SU-DHL-6 (cell line): ENCODE measurements at regions not wholly inside any gene's neighbourhood (a gene's known extent, or its start where the extent isn't known, plus 50 kb on each side); places are given as distances from the start of the nearest gene placed in this dataset.

Experiments used
- H2AFZ ChIP-seq: fragments of 200-600 bp; sonication (generic); 2 replicates; pipeline ENCODE4 v1.6.1; 2014; ENCODE audit warnings: low read depth, mild to moderate bottlenecking, moderate library complexity, mixed read lengths, antibody characterized with exemption, low read length; ENCODE audit not compliant: severe bottlenecking
- H3F3A ChIP-seq: fragments of 200-600 bp; shearing (Covaris generic); 2 replicates; pipeline ENCODE4 v1.6.0; 2016; ENCODE audit warnings: antibody characterized with exemption, mild to moderate bottlenecking; ENCODE audit not compliant: insufficient read depth
- H3K27ac ChIP-seq: fragments of 200-600 bp; sonication (generic); 2 replicates; pipeline ENCODE4 v1.5.1; 2016; ENCODE audit warnings: low read depth, mild to moderate bottlenecking, low read length, moderate library complexity, mixed read lengths
- H3K27me3 ChIP-seq: fragments of 200-600 bp; sonication (generic), shearing (Covaris generic); 2 replicates; pipeline ENCODE4 v1.6.0; 2014; ENCODE audit warnings: mild to moderate bottlenecking, low read length
- H3K36me3 ChIP-seq: fragments of 200-600 bp; sonication (generic); 2 replicates; pipeline ENCODE4 v1.6.1; 2014; ENCODE audit warnings: mild to moderate bottlenecking, low read length, mixed read lengths
- H3K4me2 ChIP-seq: fragments of 300-600, 200-600 bp; shearing (Covaris generic), sonication (generic); 2 replicates; pipeline ENCODE4 v1.6.0; 2014; ENCODE audit warnings: low read length, low read depth, mild to moderate bottlenecking; ENCODE audit not compliant: poor library complexity, severe bottlenecking
- H3K4me3 ChIP-seq: fragments of 200-600 bp; sonication (generic); 2 replicates; pipeline ENCODE4 v1.5.1; 2014; ENCODE audit warnings: antibody characterized with exemption, low read length, mild to moderate bottlenecking, mixed read lengths; ENCODE audit not compliant: insufficient read depth, poor library complexity, severe bottlenecking
- H3K79me2 ChIP-seq: fragments of 200-600 bp; sonication (generic); 2 replicates; pipeline ENCODE4 v1.6.1; 2014; ENCODE audit warnings: mild to moderate bottlenecking, low read length, moderate library complexity; ENCODE audit not compliant: insufficient read depth
- H3K9ac ChIP-seq: fragments of 200-600 bp; sonication (generic); 2 replicates; pipeline ENCODE4 v1.7.0; 2014; ENCODE audit warnings: mild to moderate bottlenecking, low read length
- H3K9me2 ChIP-seq: fragments of 200-600 bp; sonication (generic); replicated peaks from 2 replicates; pipeline ENCODE4 v1.6.1; 2014; ENCODE audit warnings: low read length; ENCODE audit not compliant: insufficient read depth
- H3K9me3 ChIP-seq: fragments of 200-600 bp; sonication (generic); 2 replicates; pipeline ENCODE4 v1.6.1; 2014; ENCODE audit warnings: low read length, mixed read lengths; ENCODE audit not compliant: insufficient read depth
- H4K20me1 ChIP-seq: fragments of 200-600 bp; sonication (generic); 2 replicates; pipeline ENCODE4 v1.6.1; 2014; ENCODE audit warnings: low read depth, mild to moderate bottlenecking, antibody characterized with exemption, low read length, moderate library complexity, mixed read lengths
- EZH2phosphoT487 ChIP-seq: fragments of 200-600 bp; sonication (generic), shearing (Covaris generic); conservative IDR thresholded peaks from 2 replicates; pipeline ENCODE4 v1.6.1; 2018; ENCODE audit warnings: mild to moderate bottlenecking, antibody characterized with exemption, low read length, moderate library complexity, mixed read lengths
- TF ChIP-seq, protein P1 (sequence below): fragments of 200-600 bp; sonication (generic); IDR thresholded peaks from one replicate; pipeline ENCODE4 v1.5.1; 2017; ENCODE audit warnings: antibody characterized with exemption, mild to moderate bottlenecking, low read length, moderate library complexity; ENCODE audit not compliant: insufficient read depth, poor library complexity, severe bottlenecking

- H3K4me2 ChIP-seq: no peak overlapping the region
- no peaks in the 10 kb centered on the region for H3F3A ChIP-seq
- H3K27ac ChIP-seq: no peak overlapping the region
- no peaks in the 10 kb centered on the region for H3K27me3 ChIP-seq
- H4K20me1 ChIP-seq: no peaks in the 10 kb centered on the region
- no peak overlapping the region for H2AFZ ChIP-seq
- TF ChIP-seq, protein P1, sequence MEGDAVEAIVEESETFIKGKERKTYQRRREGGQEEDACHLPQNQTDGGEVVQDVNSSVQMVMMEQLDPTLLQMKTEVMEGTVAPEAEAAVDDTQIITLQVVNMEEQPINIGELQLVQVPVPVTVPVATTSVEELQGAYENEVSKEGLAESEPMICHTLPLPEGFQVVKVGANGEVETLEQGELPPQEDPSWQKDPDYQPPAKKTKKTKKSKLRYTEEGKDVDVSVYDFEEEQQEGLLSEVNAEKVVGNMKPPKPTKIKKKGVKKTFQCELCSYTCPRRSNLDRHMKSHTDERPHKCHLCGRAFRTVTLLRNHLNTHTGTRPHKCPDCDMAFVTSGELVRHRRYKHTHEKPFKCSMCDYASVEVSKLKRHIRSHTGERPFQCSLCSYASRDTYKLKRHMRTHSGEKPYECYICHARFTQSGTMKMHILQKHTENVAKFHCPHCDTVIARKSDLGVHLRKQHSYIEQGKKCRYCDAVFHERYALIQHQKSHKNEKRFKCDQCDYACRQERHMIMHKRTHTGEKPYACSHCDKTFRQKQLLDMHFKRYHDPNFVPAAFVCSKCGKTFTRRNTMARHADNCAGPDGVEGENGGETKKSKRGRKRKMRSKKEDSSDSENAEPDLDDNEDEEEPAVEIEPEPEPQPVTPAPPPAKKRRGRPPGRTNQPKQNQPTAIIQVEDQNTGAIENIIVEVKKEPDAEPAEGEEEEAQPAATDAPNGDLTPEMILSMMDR: no peak
- no peak for TF ChIP-seq EZH2phosphoT487
- no peaks in the 10 kb centered on the region for H3K9me3 ChIP-seq
- no peaks in the 10 kb centered on the region for H3K9me2 ChIP-seq
- H3K9ac ChIP-seq: no peak overlapping the region
- H3K36me3 ChIP-seq: no peaks in the 10 kb centered on the region
- H3K4me3 ChIP-seq: no peak overlapping the region
- no peaks in the 10 kb centered on the region for H3K79me2 ChIP-seq
Measured at GRCh38 chr14:98437113-98437512, 834.9 kb downstream of the BCL11B start.

DNA sequence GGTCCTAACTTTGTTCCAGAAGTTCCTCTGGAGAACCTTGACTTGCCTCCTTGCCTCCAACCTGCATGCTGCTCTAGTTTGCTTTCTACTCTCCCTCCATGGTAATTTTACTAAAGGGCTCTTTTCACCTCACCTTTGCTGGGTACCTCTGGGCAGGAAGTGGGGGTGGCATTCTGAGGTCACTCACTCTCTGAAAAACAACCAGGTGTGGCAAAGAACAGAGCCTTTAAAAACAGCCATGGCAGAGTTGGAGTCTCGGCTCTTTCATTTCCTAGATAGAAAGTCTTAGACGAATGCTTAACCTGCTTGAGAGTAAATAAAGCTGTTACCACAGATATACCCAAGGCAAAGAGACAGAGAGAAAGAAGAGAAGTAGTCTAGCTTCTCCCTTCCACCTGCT is 827.9 kb downstream of the BCL11B start:
- Histone ChIP-seq H3K9me3 (no peaks in the 10 kb centered on the region), H4K20me1 (no peaks in the 10 kb centered on the region), H3K9ac (no peak overlapping the region), H3K27ac (no peak overlapping the region), H3F3A (no peaks in the 10 kb centered on the region), H3K79me2 (no peaks in the 10 kb centered on the region), H3K4me2 (no peak overlapping the region), H3K27me3 (no peaks in the 10 kb centered on the region), H3K9me2 (no peaks in the 10 kb centered on the region), H3K36me3 (no peaks in the 10 kb centered on the region), H2AFZ (no peak overlapping the region), H3K4me3 (no peak overlapping the region)
- no peak for TF ChIP-seq EZH2phosphoT487
- TF ChIP-seq, protein P1: no peak

- Histone ChIP-seq H3K27ac (no peak overlapping the region), H3K4me2 (no peak overlapping the region), H3K27me3 (no peaks in the 10 kb centered on the region), H3K4me3 (no peak overlapping the region), H3K36me3 (no peaks in the 10 kb centered on the region), H3F3A (no peaks in the 10 kb centered on the region), H4K20me1 (no peaks in the 10 kb centered on the region), H2AFZ (no peak overlapping the region), H3K9me3 (no peaks in the 10 kb centered on the region), H3K79me2 (no peaks in the 10 kb centered on the region), H3K9me2 (no peaks in the 10 kb centered on the region), H3K9ac (no peak overlapping the region)
- no peak for TF ChIP-seq EZH2phosphoT487
- TF ChIP-seq, protein P1: no peak
Measured at GRCh38 chr14:98445718-98446117, 826.3 kb downstream of the BCL11B start.
